Panc1 (cell line): ENCODE measurements at regions not wholly inside any gene's neighbourhood (a gene's known extent, or its start where the extent isn't known, plus 50 kb on each side); places are given as distances from the start of the nearest gene placed in this dataset.

Source experiments
- ATAC-seq: fragments of 200-7000 bp; cut with Tn5 transposase; 2 replicates; pipeline ENCODE4 v1.9.1; 2020; ENCODE audit warnings: mild to moderate bottlenecking, moderate library complexity
- BruUV-seq: library from RNA; stranded (reverse); fragments of 400-500 nt; replicated peaks from 2 replicates; lab custom pipeline; 2021; lab: Mats Ljungman, UMichigan
- CTCF ChIA-PET: fragments of 300-600 bp; sonication (Branson Sonifier 250); formaldehyde crosslinking; loops from one replicate; lab custom pipeline; 2022; ENCODE audit warnings: antibody characterized with exemption; lab: Charles Lee
- POLR2A ChIA-PET: fragments of 300-600 bp; sonication (Branson Sonifier 250); formaldehyde crosslinking; loops from one replicate; lab custom pipeline; 2022; ENCODE audit warnings: antibody characterized with exemption; lab: Charles Lee
- DNase-seq: peaks from one replicate; pipeline ENCODE4 v3.0.0-alpha.2; 2010; ENCODE audit warnings: low read depth, low spot score
- H3K27ac ChIP-seq: 2 replicates; pipeline ENCODE4 v1.5.1; 2011; ENCODE audit warnings: mild to moderate bottlenecking, low read length, inconsistent platforms
- H3K27me3 ChIP-seq: fragments of 200-500 bp; sonication (Bioruptor generic); 2 replicates; pipeline ENCODE4 v1.6.0; 2014; ENCODE audit warnings: low read length, inconsistent platforms; ENCODE audit not compliant: control insufficient read depth, insufficient read depth
- H3K36me3 ChIP-seq: fragments of 200-500 bp; sonication (Bioruptor generic); 2 replicates; pipeline ENCODE4 v1.5.1; 2014; ENCODE audit warnings: inconsistent platforms, mild to moderate bottlenecking, low read length, moderate library complexity; ENCODE audit not compliant: control insufficient read depth, insufficient read depth
- H3K4me1 ChIP-seq: 2 replicates; pipeline ENCODE4 v1.5.1; 2011; ENCODE audit warnings: inconsistent platforms, mild to moderate bottlenecking, low read length, moderate library complexity; ENCODE audit not compliant: control insufficient read depth, insufficient read depth
- H3K4me3 ChIP-seq, 2 experiments: 2 replicates each; pipeline ENCODE4 v1.5.1; 2011 to 2012; ENCODE audit warnings: low read depth in 2 of 2, low read length in 2 of 2, mild to moderate bottlenecking in 2 of 2, inconsistent platforms in 1 of 2, moderate library complexity in 1 of 2
- H3K9me3 ChIP-seq: fragments of 200-500 bp; sonication (Bioruptor generic); 2 replicates; pipeline ENCODE4 v1.5.1; 2014; ENCODE audit warnings: low read depth, mild to moderate bottlenecking, inconsistent platforms, low read length, moderate library complexity; ENCODE audit not compliant: control insufficient read depth, insufficient read depth
- POLR2AphosphoS5 ChIP-seq: IDR thresholded peaks from 2 replicates; pipeline ENCODE4 v1.6.1; 2012; ENCODE audit warnings: mild to moderate bottlenecking, low read depth, low read length, moderate library complexity
- SIN3A ChIP-seq: IDR thresholded peaks from 2 replicates; pipeline ENCODE4 v1.6.1; 2012; ENCODE audit warnings: low read depth, mild to moderate bottlenecking, low read length, moderate library complexity, borderline replicate concordance; ENCODE audit not compliant: insufficient read depth
- TCF7L2 ChIP-seq: IDR thresholded peaks from 2 replicates; pipeline ENCODE4 v1.6.1; 2011; ENCODE audit warnings: mild to moderate bottlenecking, low read depth, low read length, inconsistent platforms
- in situ Hi-C: cut with HindIII; loops from 2 replicates; pipeline ENCODE4 v1.10.0; 2016; ENCODE audit warnings: low sequenced_read_pairs, low pct_unique_long_range_greater_than_20kb
- intact Hi-C: fragments of 100-400 bp; cut with micrococcal nuclease; formaldehyde crosslinking; loops from one replicate; pipeline ENCODE4 v1.10.0; 2022; ENCODE audit not compliant: unreplicated experiment
- TF ChIP-seq, protein P1 (sequence below): fragments of 450-650 bp; IDR thresholded peaks from 2 replicates; pipeline ENCODE4 v1.5.1; 2017; ENCODE audit warnings: mild to moderate bottlenecking
- TF ChIP-seq, protein P2 (sequence below), 2 experiments: IDR thresholded peaks; 2 replicates each; pipeline ENCODE4 v1.6.1; 2011 to 2012; ENCODE audit warnings: low read depth in 2 of 2, control low read depth in 1 of 2, low read length in 1 of 2, mild to moderate bottlenecking in 1 of 2, moderate library complexity in 1 of 2; ENCODE audit not compliant: insufficient read depth in 1 of 2

DNA sequence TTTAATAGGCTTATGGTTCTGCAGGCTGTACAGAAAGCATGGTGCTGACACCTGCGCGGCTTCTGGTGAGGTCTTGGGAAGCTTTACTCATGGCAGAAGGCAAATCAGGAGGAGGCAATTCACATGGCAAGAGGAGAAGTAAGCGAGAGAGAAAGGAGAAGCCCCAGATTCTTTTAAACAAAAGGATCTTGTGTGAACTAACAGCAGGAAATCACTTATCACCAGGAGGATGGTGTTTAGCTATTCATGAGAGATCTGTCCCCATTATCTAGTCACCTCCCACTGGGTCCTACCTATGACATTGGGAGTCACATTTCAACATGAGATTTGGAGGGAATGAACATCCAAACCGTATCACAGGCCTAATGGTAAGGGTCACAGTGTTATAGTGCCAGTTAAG is 678.0 kb upstream of the KCND2 start:
- BruUV-seq: no TSS peak
- Histone ChIP-seq H3K4me3 (no peak overlapping the region), H3K27ac (no peak overlapping the region), H3K9me3 (no peaks in the 10 kb centered on the region), H3K36me3 (no peaks in the 10 kb centered on the region), H3K4me1 (no peaks in the 10 kb centered on the region), H3K27me3 (no peaks in the 10 kb centered on the region)
- CTCF ChIA-PET: no interaction called here
- POLR2A ChIA-PET: no interaction called here
- in situ Hi-C loops: no loop called here
- intact Hi-C loops: no loop called here
- ATAC-seq (no peak), DNase-seq (no peak)
- TF ChIP-seq POLR2AphosphoS5: no peak

DNA sequence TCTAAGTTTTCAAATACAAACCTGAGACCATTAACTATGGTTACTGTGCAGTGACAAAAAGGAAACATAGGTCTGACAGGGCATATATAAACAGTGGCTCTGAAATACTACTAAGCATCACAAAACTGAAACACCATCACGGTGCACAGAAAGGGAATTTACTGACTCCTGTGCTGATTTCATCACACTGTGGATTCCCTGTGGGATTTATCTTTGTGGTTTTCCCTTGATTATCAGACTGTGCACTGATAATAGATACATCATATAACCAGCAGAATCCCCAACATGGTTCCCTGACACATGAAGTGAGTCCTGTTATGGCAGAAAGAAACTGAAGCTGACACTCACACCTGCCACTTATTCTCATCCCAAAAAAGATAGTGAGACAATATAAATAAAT is 676.3 kb upstream of the KCND2 start:
- ATAC-seq (no peak), DNase-seq (no peak)
- H3K36me3 ChIP-seq: no peaks in the 10 kb centered on the region
- H3K27ac ChIP-seq: no peak overlapping the region
- TF ChIP-seq, protein P1, sequence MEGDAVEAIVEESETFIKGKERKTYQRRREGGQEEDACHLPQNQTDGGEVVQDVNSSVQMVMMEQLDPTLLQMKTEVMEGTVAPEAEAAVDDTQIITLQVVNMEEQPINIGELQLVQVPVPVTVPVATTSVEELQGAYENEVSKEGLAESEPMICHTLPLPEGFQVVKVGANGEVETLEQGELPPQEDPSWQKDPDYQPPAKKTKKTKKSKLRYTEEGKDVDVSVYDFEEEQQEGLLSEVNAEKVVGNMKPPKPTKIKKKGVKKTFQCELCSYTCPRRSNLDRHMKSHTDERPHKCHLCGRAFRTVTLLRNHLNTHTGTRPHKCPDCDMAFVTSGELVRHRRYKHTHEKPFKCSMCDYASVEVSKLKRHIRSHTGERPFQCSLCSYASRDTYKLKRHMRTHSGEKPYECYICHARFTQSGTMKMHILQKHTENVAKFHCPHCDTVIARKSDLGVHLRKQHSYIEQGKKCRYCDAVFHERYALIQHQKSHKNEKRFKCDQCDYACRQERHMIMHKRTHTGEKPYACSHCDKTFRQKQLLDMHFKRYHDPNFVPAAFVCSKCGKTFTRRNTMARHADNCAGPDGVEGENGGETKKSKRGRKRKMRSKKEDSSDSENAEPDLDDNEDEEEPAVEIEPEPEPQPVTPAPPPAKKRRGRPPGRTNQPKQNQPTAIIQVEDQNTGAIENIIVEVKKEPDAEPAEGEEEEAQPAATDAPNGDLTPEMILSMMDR: no peak
- no peak for TF ChIP-seq SIN3A
- TF ChIP-seq TCF7L2: no peak
- no peak for TF ChIP-seq POLR2AphosphoS5
- TF ChIP-seq, protein P2, sequence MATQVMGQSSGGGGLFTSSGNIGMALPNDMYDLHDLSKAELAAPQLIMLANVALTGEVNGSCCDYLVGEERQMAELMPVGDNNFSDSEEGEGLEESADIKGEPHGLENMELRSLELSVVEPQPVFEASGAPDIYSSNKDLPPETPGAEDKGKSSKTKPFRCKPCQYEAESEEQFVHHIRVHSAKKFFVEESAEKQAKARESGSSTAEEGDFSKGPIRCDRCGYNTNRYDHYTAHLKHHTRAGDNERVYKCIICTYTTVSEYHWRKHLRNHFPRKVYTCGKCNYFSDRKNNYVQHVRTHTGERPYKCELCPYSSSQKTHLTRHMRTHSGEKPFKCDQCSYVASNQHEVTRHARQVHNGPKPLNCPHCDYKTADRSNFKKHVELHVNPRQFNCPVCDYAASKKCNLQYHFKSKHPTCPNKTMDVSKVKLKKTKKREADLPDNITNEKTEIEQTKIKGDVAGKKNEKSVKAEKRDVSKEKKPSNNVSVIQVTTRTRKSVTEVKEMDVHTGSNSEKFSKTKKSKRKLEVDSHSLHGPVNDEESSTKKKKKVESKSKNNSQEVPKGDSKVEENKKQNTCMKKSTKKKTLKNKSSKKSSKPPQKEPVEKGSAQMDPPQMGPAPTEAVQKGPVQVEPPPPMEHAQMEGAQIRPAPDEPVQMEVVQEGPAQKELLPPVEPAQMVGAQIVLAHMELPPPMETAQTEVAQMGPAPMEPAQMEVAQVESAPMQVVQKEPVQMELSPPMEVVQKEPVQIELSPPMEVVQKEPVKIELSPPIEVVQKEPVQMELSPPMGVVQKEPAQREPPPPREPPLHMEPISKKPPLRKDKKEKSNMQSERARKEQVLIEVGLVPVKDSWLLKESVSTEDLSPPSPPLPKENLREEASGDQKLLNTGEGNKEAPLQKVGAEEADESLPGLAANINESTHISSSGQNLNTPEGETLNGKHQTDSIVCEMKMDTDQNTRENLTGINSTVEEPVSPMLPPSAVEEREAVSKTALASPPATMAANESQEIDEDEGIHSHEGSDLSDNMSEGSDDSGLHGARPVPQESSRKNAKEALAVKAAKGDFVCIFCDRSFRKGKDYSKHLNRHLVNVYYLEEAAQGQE (IDR thresholded peaks at IDR 0.05; ENCODE audit: insufficient read depth in 1 of 2, low read depth in 2 of 2, low read length in 1 of 2): no peak
- intact Hi-C loops (no loop called here), in situ Hi-C loops (no loop called here)
- ChIA-PET CTCF (no interaction called here), POLR2A (no interaction called here)
- H3K27me3 ChIP-seq: no peaks in the 10 kb centered on the region
- no TSS peak for BruUV-seq
- H3K4me3 ChIP-seq: no peak overlapping the region
- H3K9me3 ChIP-seq: no peaks in the 10 kb centered on the region
- no peaks in the 10 kb centered on the region for H3K4me1 ChIP-seq

DNA sequence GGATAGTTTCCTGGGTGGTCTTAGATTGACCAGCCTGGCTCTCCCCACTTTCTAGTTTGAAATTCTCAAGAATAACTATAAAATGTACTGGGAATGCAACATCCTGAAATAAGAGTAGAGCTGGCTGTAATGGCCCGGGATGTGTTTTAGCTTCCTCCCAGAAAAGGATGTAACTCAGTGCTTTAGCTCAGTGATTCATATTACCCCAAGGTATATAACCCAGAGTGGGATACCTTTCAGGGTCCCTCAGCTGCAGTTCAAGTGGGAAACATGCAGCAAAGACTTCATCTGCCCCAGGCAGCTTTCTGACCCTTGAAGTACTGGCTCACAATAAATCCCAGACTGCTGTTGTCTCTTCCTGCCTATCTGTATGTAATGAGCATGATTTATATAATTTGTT is 666.7 kb upstream of the KCND2 start:
- no peak for TF ChIP-seq TCF7L2
- no peak for TF ChIP-seq POLR2AphosphoS5
- TF ChIP-seq, protein P2 (IDR thresholded peaks at IDR 0.05; ENCODE audit: insufficient read depth in 1 of 2, low read depth in 2 of 2, low read length in 1 of 2): no peak
- no peak for TF ChIP-seq SIN3A
- TF ChIP-seq, protein P1: no peak
- in situ Hi-C loops: no loop called here
- H3K27me3 ChIP-seq: no peaks in the 10 kb centered on the region
- no peaks in the 10 kb centered on the region for H3K4me1 ChIP-seq
- no peaks in the 10 kb centered on the region for H3K36me3 ChIP-seq
- no peak for DNase-seq
- intact Hi-C loops: no loop called here
- POLR2A ChIA-PET: no interaction called here
- no peaks in the 10 kb centered on the region for H3K9me3 ChIP-seq
- no peak overlapping the region for H3K27ac ChIP-seq
- no peak for ATAC-seq
- CTCF ChIA-PET: no interaction called here
- BruUV-seq: no TSS peak
- no peak overlapping the region for H3K4me3 ChIP-seq
